NCI-H446 (cell line): ENCODE measurements at regions not wholly inside any gene's neighbourhood (a gene's known extent, or its start where the extent isn't known, plus 50 kb on each side); places are given as distances from the start of the nearest gene placed in this dataset.
"Not testable (repeated sequence)": the region's sequence is repeated elsewhere in the genome, so short reads cannot be mapped to it uniquely, and the experiment has no call there.

Source experiments
- DNase-seq, 2 experiments: peaks; one replicate each; lab custom pipeline; 2025; lab: John Stamatoyannopoulos, UW

DNA sequence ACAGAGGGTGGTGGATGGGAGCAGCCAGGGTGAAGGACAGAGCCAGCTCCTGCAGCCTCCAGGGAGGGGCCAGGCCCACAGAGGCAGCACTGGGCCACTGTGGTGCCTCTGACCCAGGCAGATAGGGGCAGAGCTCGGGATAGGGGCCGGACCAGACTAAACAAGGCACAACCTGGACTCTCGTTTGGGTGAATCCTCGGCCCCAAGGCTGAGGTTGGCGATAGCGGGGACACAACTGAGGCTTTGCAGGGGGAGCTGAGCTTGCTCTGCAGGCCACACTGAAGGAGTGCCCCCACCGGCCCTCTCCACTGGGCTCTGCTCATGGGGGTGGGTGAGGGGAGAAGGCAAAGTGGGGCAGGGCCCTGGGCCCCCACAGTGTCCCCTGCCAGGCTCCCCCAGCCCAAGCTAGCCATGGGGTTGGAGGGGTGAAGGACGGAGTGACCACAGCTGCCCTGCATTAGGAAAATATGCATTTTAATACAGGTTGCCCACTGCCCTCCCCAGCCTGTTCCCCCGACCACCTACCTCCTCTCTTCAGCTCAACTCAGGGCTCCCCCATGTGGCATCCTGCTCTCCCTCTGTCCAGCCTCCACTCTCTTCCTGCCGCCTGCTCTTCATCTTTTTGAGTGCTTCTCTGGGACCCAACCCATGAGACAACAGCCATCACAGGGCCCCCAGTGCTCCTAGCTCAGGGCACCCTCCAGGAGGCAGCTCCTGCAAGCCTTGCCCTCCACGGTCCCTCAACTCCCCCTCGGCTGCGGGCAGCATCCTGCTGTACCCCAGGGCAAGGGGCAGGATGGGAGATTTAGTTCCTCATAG is 152.8 kb downstream of the INHBB start:
- no peak for DNase-seq

DNA sequence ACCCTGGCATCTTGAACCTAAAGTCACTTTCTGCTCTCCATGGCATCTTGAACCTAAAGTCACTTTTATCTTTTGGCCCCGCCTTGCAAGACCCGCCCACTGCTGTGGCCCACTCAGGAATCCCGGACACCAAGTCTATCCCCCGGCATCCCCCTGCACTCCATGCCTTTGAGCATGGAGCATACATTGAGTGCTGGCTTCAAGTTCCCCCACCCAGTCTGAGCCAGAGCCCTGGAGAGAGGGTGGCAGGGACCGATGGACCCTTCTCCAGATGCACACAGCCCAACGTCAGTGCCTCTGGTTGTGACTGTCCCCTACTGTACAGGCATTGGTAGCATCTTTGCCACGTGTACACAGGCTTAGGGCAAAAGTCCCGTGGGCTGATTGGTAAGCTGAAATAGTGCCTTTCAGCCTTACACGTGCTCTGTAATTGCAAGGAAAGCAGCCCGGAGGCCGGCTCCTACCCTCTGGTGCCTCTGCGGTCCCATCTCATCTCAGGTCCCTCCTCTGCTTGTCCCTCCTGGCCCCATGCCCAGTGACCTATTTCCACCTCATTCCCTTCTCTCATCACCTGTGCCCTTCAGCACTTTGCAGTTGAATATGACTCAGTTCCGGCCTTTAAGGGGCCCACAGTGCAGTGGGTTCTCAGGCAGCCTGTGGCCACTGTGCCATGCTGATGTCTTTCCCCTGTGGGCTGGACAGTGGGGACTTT is 154.0 kb downstream of the INHBB start:
- no peak for DNase-seq

DNA sequence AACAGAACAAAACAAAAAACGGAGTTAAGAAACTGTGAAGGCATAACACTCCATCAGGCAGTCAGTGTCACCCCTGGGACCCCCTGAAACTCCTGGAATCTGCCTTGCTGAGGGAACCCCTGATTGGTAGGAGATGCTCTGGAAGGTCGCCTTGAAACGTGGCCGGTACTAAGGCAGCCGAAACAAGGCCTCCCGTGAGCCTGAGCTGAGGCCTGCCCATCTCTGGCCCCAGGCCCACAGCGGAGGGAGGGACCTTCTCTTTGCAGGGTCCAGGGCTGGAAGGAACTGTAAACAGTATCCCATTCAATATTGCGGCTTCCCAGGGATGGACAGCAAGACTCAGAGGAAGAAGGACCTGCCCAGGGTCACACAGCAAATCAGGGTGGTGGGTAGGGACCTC is 155.7 kb downstream of the INHBB start:
- no peak for DNase-seq

DNA sequence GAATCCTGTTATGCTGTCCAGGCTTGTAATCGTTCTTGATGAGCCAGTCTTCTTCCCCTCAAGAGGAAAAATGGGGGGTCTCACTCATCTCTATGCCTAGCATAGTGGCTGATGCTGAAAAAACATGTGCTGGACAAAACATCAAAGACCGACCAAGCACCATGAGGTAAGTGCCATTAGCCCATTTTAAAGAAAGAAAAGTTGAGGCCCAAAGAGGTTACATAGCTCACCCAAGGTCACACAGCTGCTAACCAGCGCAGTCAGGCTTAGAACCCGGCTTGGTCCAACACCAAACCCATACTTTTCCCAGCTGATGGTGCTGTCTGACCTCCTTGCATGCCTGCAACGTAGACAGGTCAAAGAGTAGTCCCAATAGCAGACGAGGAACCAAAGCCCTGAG is 156.4 kb downstream of the INHBB start:
- no peak for DNase-seq

GRCh38 chr2:120502761-120503160 is 156.8 kb downstream of the INHBB start:
- DNase-seq: no peak

DNA sequence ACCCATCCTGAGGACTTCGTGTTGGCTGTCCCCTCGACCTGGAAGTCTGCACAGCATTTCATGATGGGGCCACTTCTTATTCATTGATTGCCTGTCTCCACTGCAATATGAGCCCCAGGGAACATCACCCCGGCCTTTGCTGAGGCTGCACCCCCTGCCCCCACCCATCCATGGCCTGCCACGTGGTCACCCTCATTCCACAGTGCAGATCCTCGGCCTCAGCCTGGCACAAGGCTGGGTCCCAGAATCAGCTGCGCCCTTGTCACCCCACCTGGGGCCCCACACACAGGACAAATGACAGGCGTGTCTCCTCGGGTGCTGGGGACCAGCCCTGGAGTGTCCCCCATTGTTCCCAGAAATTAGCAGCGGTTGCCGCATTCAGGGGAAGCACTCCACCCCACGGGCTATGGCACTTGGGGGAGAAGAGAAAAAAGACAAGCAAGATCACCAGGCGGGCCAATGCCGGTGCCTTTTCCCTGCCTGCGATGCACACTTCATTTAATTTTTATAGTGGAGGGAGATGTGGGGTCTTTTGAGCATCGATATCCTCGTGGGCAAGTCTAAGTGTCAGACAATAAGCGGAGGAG is 157.4 kb downstream of the INHBB start:
- DNase-seq: no peak

DNA sequence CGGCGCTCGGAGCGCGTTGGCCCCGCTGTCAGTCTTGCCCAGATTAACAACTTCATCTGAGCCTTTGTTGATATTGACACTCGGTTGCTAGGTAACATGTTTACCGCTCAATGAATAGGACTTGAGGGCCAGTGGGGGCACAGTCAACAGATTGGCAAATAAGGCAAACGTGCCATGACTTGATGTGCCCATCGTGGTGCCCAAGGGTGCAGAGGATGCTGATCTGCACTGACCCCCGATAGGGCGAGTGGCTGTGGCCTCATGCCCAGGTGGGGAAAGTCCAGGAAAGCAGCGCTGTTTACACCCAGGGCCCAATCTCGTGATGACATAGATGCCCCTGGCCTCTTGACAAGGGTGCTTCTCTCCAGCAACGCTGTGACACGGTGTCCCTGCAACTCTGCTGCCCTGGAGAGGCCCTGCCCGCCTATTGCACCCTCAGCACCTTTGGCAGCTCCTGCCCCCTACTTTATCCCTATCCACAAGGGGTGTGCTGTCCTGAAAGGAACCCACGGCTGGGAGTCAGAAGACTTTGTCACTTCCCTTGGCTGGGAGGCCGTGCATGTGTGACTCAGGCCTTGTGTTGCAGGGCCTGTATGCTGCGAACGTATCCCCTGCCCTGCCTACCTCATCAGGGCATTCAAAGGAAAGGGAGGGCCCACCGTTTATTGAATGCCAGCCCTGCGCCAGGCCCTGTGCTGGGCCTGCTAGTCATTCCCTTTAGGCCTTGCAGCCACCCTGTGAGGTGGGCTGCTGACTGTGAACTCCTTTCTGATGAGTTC is 158.0 kb downstream of the INHBB start:
- DNase-seq: no peak

- no peak for DNase-seq
These were observed 159.2 kb downstream of the INHBB start for GRCh38 chr2:120504936-120505705.

DNA sequence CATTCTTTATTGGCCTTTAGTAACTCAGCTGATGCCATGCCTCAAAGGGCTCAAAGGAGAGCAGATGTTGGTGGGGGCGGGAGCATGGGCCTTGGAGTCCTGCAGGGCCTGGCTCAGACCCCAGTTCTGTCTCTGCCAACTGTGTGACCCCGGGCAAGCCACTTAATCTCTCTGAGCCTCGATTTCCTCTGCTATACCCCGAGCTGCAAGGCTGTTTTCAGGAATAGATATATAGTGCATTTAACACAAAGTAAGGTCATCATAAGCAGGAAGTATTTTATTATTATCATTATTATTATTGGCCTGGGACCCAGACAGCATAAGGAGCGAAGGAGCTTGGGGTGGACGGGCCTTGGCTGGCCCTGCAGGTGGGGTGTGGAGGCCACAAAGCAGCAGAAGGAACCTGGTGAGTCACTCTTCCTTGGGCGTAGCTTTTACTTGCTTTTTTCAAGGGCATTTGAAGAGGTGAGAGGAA is 162.7 kb downstream of the INHBB start:
- DNase-seq: peak in 1 of 2 experiments; percentile 26

DNA sequence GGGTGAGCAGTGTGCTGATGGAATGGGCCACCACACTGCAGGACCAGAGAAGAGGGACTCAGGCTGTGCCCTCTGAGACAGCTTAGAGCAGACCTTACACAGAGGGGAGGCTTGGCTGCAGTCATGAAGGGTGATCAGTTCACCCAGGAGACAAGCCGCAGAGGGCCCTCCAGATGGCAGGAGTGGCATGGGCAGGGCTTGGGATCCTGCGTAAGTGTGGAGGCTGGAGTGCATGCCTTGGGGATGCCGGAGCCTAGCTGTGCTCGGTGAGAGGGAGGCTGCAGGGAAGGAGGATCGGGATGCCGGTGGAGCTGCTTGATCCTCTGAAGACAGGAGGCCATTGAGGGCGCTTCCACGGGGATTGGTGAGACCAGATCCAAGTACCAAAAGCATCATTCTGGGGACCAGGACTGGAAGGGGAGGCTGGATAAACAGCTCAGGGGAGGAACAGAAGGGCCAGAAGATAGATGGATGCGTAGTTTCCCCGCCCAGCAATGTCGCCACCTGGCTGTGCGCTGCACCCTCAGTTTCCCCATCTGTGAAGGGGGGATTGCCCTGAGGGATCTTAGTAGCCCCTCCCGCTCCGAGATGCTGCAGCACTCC is 163.4 kb downstream of the INHBB start:
- DNase-seq: peak in 1 of 2 experiments; percentile 8

DNA sequence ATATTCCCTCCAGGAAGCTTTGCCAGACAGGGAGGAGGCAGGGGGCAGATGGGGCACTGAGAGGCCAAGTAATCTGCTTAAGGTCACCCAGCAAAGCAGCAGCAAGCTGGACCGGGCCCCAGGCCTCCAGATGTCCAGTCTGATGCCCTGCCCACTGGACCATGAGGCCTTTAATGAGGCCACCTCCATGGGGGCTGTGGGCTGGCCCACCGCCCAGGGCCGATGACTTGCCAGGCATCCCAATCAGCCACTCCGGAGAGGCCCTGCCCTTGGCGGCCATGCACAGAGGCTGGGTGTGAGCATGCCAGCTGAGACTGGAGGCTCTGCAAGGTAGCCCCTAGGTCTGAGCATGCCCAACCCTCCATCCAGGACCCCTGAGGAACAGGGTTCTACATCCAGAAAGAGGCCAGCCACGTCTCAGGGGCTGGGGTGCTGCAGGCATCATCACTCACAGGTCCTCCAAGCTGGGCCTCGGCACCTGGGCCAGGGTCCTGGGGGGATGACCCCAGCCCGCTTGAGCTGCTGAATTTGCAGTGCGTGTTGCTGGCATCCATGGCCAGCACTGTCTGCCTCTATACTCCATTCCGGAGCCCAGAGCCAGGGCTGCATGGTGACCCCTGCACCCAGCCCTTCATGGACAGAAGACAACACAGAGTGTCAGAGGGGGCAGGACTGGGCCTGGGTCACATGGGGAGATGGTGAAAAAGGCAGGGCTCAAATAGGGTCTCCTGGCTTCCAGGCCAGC is 164.2 kb downstream of the INHBB start:
- DNase-seq: peak in 1 of 2 experiments; percentile 14

DNA sequence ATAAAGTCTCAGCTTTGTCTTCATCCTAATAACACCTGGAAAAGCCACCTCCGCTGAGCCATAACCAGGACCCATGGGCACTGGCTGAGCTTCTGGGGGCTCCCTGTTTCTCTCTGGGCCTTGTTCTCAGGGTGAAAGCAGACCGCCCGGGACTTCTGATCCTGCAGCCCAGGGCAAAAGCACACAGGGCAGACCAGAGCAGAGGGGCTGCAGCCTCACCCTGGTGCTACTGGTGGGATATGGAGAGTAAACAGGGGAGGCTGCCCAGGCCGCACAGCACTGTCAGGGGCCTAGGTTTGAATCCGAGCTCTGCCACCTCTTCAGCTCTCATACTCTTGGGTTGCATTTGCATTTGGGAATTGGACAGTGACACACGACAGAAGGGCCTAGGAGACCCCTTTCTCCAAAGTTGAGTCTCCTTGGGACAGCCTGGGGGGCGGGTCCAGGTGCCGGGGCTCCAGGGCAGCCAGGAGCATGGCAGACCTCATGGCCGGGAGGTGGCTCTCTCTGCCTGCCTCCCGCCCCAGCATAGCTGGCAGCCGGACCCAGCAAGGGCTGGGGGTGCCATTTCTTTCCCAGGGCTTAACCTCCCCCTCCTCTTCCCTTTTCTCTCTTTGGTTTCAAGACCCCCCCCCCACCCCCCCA is 164.9 kb downstream of the INHBB start:
- DNase-seq: no peak

DNA sequence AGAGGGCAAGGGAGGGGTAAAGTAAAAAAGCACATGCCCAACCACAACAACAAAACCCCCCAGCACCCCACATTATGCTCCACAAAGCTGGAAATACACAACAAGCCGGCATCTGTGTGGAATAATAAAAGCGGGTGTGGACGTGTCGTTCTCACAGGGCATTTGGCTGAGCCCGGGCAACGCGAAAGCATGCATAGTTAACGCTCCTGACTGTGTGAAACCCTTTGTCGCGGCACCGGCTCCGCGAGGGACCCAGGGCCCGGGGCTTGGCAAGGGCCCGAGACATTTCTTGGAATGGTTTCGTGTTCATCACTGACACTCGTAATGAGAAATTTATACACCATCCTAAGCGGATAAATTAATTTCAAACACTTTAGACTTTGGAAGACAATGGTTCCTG is 165.6 kb downstream of the INHBB start:
- no peak for DNase-seq

DNA sequence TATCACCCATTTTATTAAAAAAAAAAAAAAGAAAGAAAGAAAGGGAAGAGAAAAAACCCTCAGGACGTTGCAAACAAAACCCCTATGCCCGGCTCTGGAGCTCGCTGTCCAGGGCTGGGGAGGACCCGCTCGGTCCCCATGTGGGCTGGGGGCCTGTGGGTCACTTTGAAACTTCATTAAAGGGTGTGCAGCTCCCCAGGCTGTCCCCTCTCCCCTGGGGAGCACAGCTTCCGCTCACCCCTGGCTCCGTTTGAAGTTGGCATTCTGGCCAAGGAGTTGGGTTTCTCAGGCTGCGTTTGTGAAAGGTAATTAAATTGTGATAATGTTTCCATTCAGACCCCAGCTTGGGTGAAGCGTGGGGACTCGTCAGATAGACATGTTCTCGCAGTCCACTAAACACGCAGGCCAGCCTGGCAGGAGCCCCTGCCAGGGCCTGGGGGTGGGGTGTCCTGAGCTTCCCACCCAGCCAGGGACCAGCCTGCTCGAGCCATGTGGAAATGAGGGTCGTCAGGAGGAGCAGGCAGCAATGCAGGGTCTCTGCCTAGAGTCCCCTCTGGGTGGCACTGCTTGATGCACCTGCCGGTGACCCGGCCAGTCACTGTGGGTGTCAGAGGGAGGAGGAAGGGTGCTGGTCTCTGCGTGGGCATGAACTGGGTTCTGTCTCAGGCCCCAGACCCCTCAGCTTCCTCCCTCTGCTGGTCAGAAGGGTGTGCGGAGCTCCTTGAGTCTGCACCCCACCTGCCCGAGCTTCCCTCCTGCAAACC is 166.2 kb downstream of the INHBB start:
- no peak for DNase-seq

GRCh38 chr2:120513776-120514357 is 167.9 kb downstream of the INHBB start:
- DNase-seq: no peak

DNA sequence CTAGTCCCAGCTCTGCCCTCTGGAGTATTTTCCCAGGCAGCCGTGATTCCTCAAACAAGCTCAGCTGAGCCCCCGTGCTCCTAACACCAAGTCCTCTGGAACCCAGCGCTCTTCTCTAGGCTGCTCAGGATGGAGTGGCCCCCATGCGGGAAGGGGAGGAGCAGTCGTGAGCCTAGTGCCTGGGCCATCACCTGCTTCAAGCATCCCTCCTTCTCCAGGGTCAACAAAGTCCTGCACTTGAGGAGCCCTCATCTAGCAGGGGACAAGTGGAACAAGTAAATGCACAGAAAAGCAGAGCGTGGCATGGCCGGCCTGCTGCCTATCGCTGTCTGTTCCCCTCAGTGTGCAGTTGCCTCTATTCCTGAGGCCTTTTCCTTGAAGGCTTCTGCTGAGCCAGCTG is 168.6 kb downstream of the INHBB start:
- no peak for DNase-seq

GRCh38 chr2:120515066-120515758 is 169.3 kb downstream of the INHBB start:
- DNase-seq: not testable (repeated sequence)
